HCEC 1CT (cell line): ENCODE measurements at regions not wholly inside any gene's neighbourhood (a gene's known extent, or its start where the extent isn't known, plus 50 kb on each side); places are given as distances from the start of the nearest gene placed in this dataset.
"Not testable (repeated sequence)": the region's sequence is repeated elsewhere in the genome, so short reads cannot be mapped to it uniquely, and the experiment has no call there.

Experiments used
- DNase-seq: peaks from one replicate; pipeline ENCODE4 v3.0.0-alpha.2; 2017

GRCh38 chr2:193885419-193885818 is 1690.7 kb upstream of the TMEFF2 start:
- no peak for DNase-seq

- DNase-seq = no peak
Measured at GRCh38 chr2:193883820-193884219, 1689.1 kb upstream of the TMEFF2 start.

GRCh38 chr2:193876980-193877379 is 1682.2 kb upstream of the TMEFF2 start:
- DNase-seq = no peak

- peak; percentile 10 for DNase-seq
Measured at GRCh38 chr2:193869564-193869963, 1674.8 kb upstream of the TMEFF2 start.

GRCh38 chr2:193868833-193869232 is 1674.1 kb upstream of the TMEFF2 start:
- DNase-seq = peak; percentile 14

- DNase-seq = no peak
Measured at GRCh38 chr2:193868132-193868531, 1673.4 kb upstream of the TMEFF2 start.

GRCh38 chr2:193867454-193867853 is 1672.7 kb upstream of the TMEFF2 start:
- DNase-seq = no peak

- no peak for DNase-seq
Measured at GRCh38 chr2:193861557-193861956, 1666.8 kb upstream of the TMEFF2 start.

- no peak for DNase-seq
Measured at GRCh38 chr2:193847991-193848390, 1653.3 kb upstream of the TMEFF2 start.

- DNase-seq = peak; percentile 50
Measured at GRCh38 chr2:193847130-193847529, 1652.4 kb upstream of the TMEFF2 start.

- DNase-seq = no peak
Measured at GRCh38 chr2:193845604-193846003, 1650.9 kb upstream of the TMEFF2 start.

GRCh38 chr2:193843675-193844074 is 1648.9 kb upstream of the TMEFF2 start:
- no peak for DNase-seq

GRCh38 chr2:193841384-193842150 is 1646.8 kb upstream of the TMEFF2 start:
- DNase-seq = peak; percentile 26

GRCh38 chr2:193837111-193837738 is 1642.5 kb upstream of the TMEFF2 start:
- peak; percentile 7 for DNase-seq

GRCh38 chr2:193836424-193837006 is 1641.8 kb upstream of the TMEFF2 start:
- not testable (repeated sequence) for DNase-seq

GRCh38 chr2:193833895-193834294 is 1639.2 kb upstream of the TMEFF2 start:
- DNase-seq = peak; percentile 23

- DNase-seq = peak; percentile 43
Measured at GRCh38 chr2:193824474-193824873, 1629.7 kb upstream of the TMEFF2 start.

GRCh38 chr2:193818801-193819499 is 1624.2 kb upstream of the TMEFF2 start:
- DNase-seq = no peak

- no peak for DNase-seq
Measured at GRCh38 chr2:193816008-193816407, 1621.3 kb upstream of the TMEFF2 start.

- DNase-seq = no peak
Measured at GRCh38 chr2:193810533-193810932, 1615.8 kb upstream of the TMEFF2 start.

- no peak for DNase-seq
Measured at GRCh38 chr2:193808877-193809276, 1614.1 kb upstream of the TMEFF2 start.

GRCh38 chr2:193806088-193806774 is 1611.5 kb upstream of the TMEFF2 start:
- peak; percentile 11 for DNase-seq

- DNase-seq = no peak
Measured at GRCh38 chr2:193796847-193797246, 1602.1 kb upstream of the TMEFF2 start.
